ENCODE measurements at regions not wholly inside any gene's neighbourhood (a gene's known extent, or its start where the extent isn't known, plus 50 kb on each side); places are given as distances from the start of the nearest gene placed in this dataset.

GRCh38 chr2:8151888-8152287, 530.0 kb upstream of the ID2 start:
- H3K79me2 ChIP-seq (replicated peaks; ENCODE audit: insufficient read depth, low read length): no peaks in the 10 kb centered on the region
- no peaks in the 10 kb centered on the region for H3K9me3 ChIP-seq (ENCODE audit: low read length)
- H4K20me1 ChIP-seq (ENCODE audit: insufficient read depth): no peaks in the 10 kb centered on the region

DNA sequence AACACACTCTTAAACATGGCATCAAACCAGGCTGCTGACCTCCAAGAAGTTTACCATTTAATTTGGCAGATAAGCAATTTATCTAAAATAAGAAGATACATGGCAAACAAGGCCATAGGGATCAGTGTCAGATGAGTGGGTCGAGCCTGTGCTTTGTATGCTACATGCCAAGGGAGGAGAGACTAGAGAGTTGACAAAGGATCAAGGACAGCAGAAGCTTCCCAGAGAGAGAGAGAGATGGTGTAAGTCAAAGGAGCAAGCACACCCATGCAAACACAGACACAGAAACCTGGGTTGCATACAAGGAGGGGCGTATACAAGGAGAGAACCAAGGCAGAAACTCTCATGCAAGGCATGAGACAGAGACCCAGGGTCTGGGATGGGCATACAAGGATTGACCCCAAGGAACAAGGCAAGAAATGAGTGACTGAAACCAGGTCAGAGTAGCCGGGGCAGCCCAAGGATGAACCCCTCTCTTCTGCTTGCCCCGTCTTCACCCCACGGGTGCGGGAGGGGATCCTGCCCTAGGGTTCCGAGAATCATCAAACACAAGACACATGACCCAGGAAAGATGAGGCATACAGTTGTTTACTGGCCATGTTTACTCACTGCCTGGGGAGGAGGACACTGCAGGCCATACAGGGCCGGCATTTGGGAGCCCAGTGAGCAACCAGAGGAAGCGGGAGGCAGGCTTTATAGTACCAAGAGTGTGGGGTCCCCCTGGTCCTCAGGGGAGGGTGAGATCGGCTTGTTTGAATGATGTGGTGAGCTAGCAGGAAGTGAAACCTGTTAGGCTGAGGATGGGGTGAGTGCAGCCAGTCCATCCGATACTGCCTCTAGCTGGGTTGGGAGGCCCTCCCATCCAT, 529.2 kb upstream of the ID2 start:
- Histone ChIP-seq H4K20me1 (ENCODE audit: insufficient read depth) (no peaks in the 10 kb centered on the region), H3K4me3 (ENCODE audit: low read length) (no peak overlapping the region), H3K9ac (ENCODE audit: low read length) (no peak overlapping the region), H3K36me3 (ENCODE audit: insufficient read depth, low read length) (no peaks in the 10 kb centered on the region), H3F3A (ENCODE audit: insufficient read depth, low read length, poor library complexity, severe bottlenecking) (no peaks in the 10 kb centered on the region), H3K27ac (ENCODE audit: low read length) (no peak overlapping the region), H3K4me2 (ENCODE audit: low read length) (no peak overlapping the region), H3K9me2 (ENCODE audit: insufficient read depth, low read length) (no peaks in the 10 kb centered on the region), H3K9me3 (ENCODE audit: low read length) (no peaks in the 10 kb centered on the region), H3K79me2 (replicated peaks; ENCODE audit: insufficient read depth, low read length) (no peaks in the 10 kb centered on the region), H3K27me3 (ENCODE audit: insufficient read depth, low read depth, low read length) (no peaks in the 10 kb centered on the region), H2AFZ (ENCODE audit: low read depth, low read length) (no peak overlapping the region)
- TF ChIP-seq RAD21 (conservative IDR thresholded peaks at IDR 0.05): no peak

More at GRCh38 chr2:8151888-8152287, 530.0 kb upstream of the ID2 start:
- no peak overlapping the region for H3K27ac ChIP-seq (ENCODE audit: low read length)
- no peaks in the 10 kb centered on the region for H3K27me3 ChIP-seq (ENCODE audit: insufficient read depth, low read depth, low read length)
- H3K4me2 ChIP-seq (ENCODE audit: low read length): no peak overlapping the region
- H3K9ac ChIP-seq (ENCODE audit: low read length): no peak overlapping the region
- TF ChIP-seq TAF1 (IDR thresholded peaks at IDR 0.05; ENCODE audit: low read depth): no peak
- TF ChIP-seq MXI1 (conservative IDR thresholded peaks at IDR 0.05; ENCODE audit: poor library complexity, severe bottlenecking): no peak
- TF ChIP-seq REST (IDR thresholded peaks at IDR 0.05; ENCODE audit: borderline replicate concordance): no peak
- TF ChIP-seq RAD21 (conservative IDR thresholded peaks at IDR 0.05): no peak
- TF ChIP-seq EP300 (conservative IDR thresholded peaks at IDR 0.05; ENCODE audit: poor library complexity, severe bottlenecking): no peak
- no peak for TF ChIP-seq POLR2AphosphoS5 (IDR thresholded peaks at IDR 0.05)
- no peak for TF ChIP-seq SMC3 (conservative IDR thresholded peaks at IDR 0.05; ENCODE audit: poor library complexity)
- TF ChIP-seq, protein P1, sequence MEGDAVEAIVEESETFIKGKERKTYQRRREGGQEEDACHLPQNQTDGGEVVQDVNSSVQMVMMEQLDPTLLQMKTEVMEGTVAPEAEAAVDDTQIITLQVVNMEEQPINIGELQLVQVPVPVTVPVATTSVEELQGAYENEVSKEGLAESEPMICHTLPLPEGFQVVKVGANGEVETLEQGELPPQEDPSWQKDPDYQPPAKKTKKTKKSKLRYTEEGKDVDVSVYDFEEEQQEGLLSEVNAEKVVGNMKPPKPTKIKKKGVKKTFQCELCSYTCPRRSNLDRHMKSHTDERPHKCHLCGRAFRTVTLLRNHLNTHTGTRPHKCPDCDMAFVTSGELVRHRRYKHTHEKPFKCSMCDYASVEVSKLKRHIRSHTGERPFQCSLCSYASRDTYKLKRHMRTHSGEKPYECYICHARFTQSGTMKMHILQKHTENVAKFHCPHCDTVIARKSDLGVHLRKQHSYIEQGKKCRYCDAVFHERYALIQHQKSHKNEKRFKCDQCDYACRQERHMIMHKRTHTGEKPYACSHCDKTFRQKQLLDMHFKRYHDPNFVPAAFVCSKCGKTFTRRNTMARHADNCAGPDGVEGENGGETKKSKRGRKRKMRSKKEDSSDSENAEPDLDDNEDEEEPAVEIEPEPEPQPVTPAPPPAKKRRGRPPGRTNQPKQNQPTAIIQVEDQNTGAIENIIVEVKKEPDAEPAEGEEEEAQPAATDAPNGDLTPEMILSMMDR (IDR thresholded peaks at IDR 0.05; ENCODE audit: poor library complexity, severe bottlenecking): no peak
- no peak for TF ChIP-seq EZH2 (IDR thresholded peaks at IDR 0.05; ENCODE audit: borderline replicate concordance, insufficient read depth, low read length, poor library complexity, severe bottlenecking)
- H3K9me2 ChIP-seq (ENCODE audit: insufficient read depth, low read length): no peaks in the 10 kb centered on the region
- H2AFZ ChIP-seq (ENCODE audit: low read depth, low read length): no peak overlapping the region
- H3K4me3 ChIP-seq (ENCODE audit: low read length): no peak overlapping the region
- no peaks in the 10 kb centered on the region for H3F3A ChIP-seq (ENCODE audit: insufficient read depth, low read length, poor library complexity, severe bottlenecking)
- no peaks in the 10 kb centered on the region for H3K36me3 ChIP-seq (ENCODE audit: insufficient read depth, low read length)

Data from neural cell (in vitro differentiated cells).